ENCODE measurements at regions not wholly inside any gene's neighbourhood (a gene's known extent, or its start where the extent isn't known, plus 50 kb on each side); places are given as distances from the start of the nearest gene placed in this dataset.

GRCh38 chr17:73834684-73835343 is 190.6 kb upstream of the SDK2 start:
- TF ChIP-seq EZH2 (IDR thresholded peaks at IDR 0.05; ENCODE audit: borderline replicate concordance, low read length) (no peak), CTCF (conservative IDR thresholded peaks at IDR 0.05 in 1 of 2, IDR thresholded peaks at IDR 0.05 in 1 of 2; ENCODE audit: extremely low read depth in 1 of 2, insufficient read depth in 1 of 2, low read depth in 1 of 2, low read length in 2 of 2) (no peak)
